GM10248 (cell line): ENCODE measurements at regions not wholly inside any gene's neighbourhood (a gene's known extent, or its start where the extent isn't known, plus 50 kb on each side); places are given as distances from the start of the nearest gene placed in this dataset.

Experiments used
- CTCF ChIA-PET: fragments of 300-600 bp; sonication (Branson Sonifier 250); formaldehyde crosslinking; extraction: SDS; loops from one replicate; lab custom pipeline; 2021; ENCODE audit warnings: antibody characterized with exemption; lab: Yijun Ruan, JAX
- POLR2A ChIA-PET: fragments of 350-650 bp; sonication (Branson Sonifier 250); formaldehyde crosslinking; extraction: SDS; loops from one replicate; lab custom pipeline; 2020; ENCODE audit warnings: antibody characterized with exemption; lab: Yijun Ruan, JAX
- DNase-seq: peaks from one replicate; pipeline ENCODE4 v3.0.0; 2012; ENCODE audit errors: extremely low spot score
- TF ChIP-seq, protein P1 (sequence below): IDR thresholded peaks from 2 replicates; pipeline ENCODE4 v1.5.1; 2012; ENCODE audit warnings: mild to moderate bottlenecking, low read depth; ENCODE audit errors: extremely low read depth, missing control alignments, control extremely low read depth

DNA sequence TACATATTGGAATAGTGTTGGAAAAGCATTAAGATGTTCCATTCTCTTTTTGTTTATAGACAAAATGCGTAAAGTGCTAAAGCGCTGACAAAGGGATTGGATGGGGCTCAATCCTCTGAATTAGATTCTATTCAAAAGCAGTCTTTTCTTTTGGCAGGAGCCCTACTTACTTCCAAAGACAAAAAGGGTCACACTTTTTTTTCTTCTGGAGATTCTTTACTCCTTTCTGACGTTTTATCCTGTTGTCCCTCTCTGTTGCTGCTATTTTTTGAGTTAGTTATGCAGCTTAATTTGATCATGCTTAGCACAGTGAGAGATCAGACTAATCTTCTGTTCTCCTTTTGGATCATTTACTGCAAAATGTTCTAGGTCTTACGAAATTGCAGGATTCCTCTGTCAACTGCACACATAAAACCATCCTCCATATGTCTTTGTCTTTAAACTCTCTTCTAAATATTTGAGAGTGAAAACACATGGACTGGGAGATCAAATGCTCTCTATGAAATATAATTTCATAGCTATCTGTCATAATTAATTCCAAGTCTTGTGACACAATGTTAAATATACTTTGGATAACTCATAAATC is 656.4 kb upstream of the ADGRL2 start:
- ChIA-PET POLR2A (no interaction called here), CTCF (interaction anchor here (1.1 to 1.5 kb wide), 2 partner anchors 14 to 23 kb away, joined by 3 read pairs; no protein-coding TSS in a partner anchor)
- TF ChIP-seq, protein P1, sequence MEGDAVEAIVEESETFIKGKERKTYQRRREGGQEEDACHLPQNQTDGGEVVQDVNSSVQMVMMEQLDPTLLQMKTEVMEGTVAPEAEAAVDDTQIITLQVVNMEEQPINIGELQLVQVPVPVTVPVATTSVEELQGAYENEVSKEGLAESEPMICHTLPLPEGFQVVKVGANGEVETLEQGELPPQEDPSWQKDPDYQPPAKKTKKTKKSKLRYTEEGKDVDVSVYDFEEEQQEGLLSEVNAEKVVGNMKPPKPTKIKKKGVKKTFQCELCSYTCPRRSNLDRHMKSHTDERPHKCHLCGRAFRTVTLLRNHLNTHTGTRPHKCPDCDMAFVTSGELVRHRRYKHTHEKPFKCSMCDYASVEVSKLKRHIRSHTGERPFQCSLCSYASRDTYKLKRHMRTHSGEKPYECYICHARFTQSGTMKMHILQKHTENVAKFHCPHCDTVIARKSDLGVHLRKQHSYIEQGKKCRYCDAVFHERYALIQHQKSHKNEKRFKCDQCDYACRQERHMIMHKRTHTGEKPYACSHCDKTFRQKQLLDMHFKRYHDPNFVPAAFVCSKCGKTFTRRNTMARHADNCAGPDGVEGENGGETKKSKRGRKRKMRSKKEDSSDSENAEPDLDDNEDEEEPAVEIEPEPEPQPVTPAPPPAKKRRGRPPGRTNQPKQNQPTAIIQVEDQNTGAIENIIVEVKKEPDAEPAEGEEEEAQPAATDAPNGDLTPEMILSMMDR = no peak
- DNase-seq = no peak

DNA sequence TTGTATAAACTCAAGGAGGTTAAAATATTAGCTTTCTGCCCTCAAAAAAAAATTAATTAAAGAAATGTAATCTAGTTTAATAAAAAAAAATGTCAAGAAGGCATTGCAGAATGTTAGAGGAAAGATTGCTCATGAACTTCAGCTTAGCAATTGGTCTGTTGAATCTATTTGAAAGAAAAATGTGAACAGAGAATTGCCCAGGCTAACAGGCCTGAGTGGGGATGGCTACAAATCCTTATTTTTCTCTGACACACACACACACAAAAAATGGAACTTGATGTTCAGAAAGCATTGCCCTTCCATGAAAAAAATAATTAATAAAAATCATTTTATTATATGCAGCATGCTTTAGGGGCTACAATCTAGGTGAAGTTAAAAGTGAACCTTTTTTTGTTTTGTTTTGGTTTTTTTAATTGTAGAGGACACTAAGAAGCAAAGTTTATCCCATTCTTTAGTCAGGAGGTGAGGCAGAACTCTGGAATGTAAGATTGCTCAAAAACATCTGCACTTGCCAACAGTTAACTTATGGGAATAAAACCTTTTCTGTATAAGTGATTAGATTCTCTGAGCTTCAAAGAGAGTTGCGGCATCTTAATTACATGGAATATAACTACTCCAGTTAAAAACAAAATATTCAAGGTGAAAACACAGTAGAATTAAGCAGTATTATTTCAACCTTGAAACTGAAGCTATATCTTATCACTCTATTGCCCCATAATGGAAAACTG is 658.5 kb upstream of the ADGRL2 start:
- ChIA-PET POLR2A (no interaction called here), CTCF (no interaction called here)
- no peak for DNase-seq
- TF ChIP-seq, protein P1 = no peak

DNA sequence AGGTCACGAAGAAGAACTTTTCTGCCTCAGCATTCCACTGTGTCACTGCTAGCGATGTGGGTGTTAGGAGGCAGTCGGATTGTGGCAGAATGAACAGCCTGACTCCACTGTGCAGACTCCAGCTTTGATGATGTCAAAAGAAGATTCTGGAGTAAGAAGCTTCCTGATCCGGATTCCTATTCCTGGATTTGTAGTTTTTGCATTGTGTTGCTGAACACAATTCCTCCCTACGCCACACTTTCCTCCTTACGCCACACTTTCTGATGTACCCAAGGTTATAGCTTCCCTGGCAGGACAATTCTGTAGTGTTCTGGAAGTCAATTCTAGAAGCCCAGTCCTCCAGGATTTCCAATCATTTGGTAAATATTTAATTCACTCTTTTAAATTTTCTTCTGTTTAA is 665.2 kb upstream of the ADGRL2 start:
- TF ChIP-seq, protein P1 = no peak
- DNase-seq = no peak
- ChIA-PET CTCF (no interaction called here), POLR2A (no interaction called here)

DNA sequence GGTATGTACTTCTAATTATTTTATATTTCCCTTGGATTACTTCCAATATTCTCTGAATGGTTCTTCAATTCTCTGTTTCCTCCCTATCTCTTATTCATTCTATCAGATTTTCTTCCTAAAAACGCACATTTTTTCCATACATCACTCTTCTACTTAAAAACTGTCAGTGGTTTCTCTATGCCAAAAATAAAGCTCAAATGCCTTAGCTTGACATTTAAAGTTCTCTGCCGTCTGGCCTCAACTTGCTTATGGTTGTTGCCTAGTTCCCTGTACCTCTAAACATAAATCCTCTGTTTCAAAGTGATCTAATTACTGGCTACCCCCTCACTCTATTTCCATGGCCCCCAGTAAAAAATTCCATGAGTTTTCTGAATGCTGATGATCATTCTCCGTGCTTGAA is 671.0 kb upstream of the ADGRL2 start:
- POLR2A ChIA-PET = no interaction called here
- DNase-seq = no peak
- CTCF ChIA-PET = interaction anchor here (1.4 kb wide), 1 partner anchor 15 kb away, joined by 3 read pairs; no protein-coding TSS in a partner anchor
- TF ChIP-seq, protein P1 = no peak

DNA sequence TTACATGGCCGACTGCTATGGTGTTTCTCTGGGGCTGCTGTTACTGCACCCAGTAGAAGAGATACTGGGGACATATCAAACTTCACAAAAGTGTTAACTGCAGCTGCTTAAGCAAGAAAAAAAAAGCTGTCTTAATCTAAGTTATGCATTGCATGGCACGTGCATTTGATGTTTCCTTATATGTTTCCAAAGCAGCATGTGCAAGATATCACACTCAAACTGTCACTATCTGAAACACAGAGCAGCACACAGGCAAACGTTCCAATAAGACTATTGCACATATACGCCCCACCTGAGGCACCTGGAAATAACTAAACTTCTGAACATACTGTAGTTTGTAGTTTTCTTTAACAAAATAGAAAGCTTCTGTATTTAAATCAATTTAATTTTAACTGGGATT is 671.4 kb upstream of the ADGRL2 start:
- TF ChIP-seq, protein P1 = no peak
- CTCF ChIA-PET = interaction anchor here (1.4 kb wide), 1 partner anchor 15 kb away, joined by 3 read pairs; no protein-coding TSS in a partner anchor
- DNase-seq = no peak
- POLR2A ChIA-PET = no interaction called here

DNA sequence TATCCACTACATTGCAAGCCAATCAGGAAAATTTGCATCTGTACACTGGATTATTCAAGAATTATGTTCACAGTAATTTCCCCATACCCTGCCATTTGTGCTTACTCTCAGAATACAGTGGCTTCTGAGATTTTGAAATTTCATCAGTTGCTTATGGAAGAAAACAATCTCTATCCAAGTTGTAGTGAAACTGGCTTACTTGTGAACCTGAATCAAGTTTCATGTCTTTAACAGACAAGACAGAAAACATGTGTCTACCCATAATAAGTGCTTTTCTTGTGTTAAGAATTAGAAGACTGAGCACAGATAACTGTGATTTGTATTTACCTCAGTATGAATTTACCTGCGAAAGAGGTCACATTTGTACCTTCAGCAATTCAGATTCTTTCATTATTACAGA is 672.7 kb upstream of the ADGRL2 start:
- ChIA-PET POLR2A (no interaction called here), CTCF (no interaction called here)
- TF ChIP-seq, protein P1 = no peak
- no peak for DNase-seq
